GM12875 (cell line): ENCODE measurements at regions not wholly inside any gene's neighbourhood (a gene's known extent, or its start where the extent isn't known, plus 50 kb on each side); places are given as distances from the start of the nearest gene placed in this dataset.

Experiments used
- H3K4me3 ChIP-seq: one replicate; pipeline ENCODE4 v1.5.1; 2011; ENCODE audit warnings: low read depth, low read length, control low read depth
- CTCF ChIP-seq: IDR thresholded peaks from 2 replicates; pipeline ENCODE4 v1.5.1; 2011; ENCODE audit warnings: low read depth, mild to moderate bottlenecking, control low read depth, inconsistent platforms, low read length, moderate library complexity, borderline replicate concordance; ENCODE audit not compliant: insufficient read depth

GRCh38 chr20:40333591-40333990, 355.4 kb downstream of the MAFB start:
- H3K4me3 ChIP-seq, result no peak overlapping the region
- TF ChIP-seq CTCF, result no peak

GRCh38 chr20:40331807-40332560, 357.1 kb downstream of the MAFB start:
- H3K4me3 ChIP-seq, result no peak overlapping the region
- no peak for TF ChIP-seq CTCF

DNA sequence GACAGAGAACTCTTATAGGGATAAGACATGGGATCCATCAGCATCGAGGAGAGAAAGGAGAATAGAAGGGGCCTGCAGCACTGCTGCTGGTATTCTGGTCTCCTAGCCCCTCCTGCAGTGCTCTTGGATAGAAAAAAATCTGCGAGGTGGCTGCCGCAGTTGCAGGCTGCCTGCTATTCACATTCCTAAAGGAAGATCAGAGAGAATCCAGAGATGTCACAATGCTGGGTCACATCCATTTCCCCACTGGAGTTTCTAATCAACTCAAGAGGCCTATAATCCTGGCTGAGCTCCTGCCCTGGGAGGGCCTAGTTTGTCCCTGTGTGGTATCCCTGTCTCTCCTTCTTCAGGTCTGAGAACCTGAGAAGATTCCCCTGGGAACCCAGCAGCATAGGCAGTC, 357.8 kb downstream of the MAFB start:
- TF ChIP-seq CTCF, result no peak
- no peak overlapping the region for H3K4me3 ChIP-seq

GRCh38 chr20:40329321-40329720, 359.7 kb downstream of the MAFB start:
- no peak for TF ChIP-seq CTCF
- H3K4me3 ChIP-seq, result no peak overlapping the region

DNA sequence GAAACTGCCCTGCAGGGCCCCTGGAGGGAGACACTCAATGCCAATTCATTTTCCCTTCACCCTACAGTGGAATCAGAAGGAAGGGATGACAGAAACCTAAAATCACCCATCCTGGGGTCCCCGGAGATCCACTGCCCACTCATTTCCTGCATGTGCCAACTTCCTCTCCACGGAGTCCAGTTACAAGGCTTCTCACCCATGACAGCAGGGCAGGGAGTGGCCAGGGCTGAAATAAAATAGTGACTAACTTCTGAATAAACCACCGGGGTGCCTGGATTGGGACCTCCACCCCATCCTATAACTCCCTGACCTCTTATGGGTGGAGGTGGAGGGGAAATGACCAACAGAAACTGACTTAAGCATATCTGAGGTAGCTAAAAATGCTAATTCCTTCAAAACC, 362.3 kb downstream of the MAFB start:
- no peak overlapping the region for H3K4me3 ChIP-seq
- no peak for TF ChIP-seq CTCF

GRCh38 chr20:40325006-40325568, 363.9 kb downstream of the MAFB start:
- no peak for TF ChIP-seq CTCF

DNA sequence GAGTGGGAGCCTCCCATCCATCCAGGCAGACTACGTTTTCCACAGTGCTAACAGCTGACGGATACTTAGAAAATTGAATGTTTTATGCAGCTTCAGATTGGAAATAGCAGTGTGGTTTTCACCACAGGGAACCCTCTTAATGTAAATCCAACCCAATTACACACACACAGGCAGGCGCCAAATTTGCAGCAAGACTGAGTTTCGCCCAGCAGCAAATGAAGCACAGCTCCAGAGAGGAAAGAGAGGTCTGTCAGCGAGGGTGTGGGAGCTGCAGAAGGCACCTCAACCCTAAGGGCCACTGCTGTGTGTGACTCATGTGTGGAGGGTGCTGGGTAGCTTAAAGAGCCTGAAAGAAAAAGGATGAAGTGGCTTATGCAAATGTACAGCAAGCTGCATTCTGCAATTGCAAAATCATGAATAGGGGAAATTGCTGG, 365.7 kb downstream of the MAFB start:
- no peak for TF ChIP-seq CTCF
- H3K4me3 ChIP-seq, result no peak overlapping the region

More at GRCh38 chr20:40325006-40325568, 363.9 kb downstream of the MAFB start:
- H3K4me3 ChIP-seq, result no peak overlapping the region
